ENCODE measurements at regions not wholly inside any gene's neighbourhood (a gene's known extent, or its start where the extent isn't known, plus 50 kb on each side); places are given as distances from the start of the nearest gene placed in this dataset.
"Not testable (repeated sequence)": the region's sequence is repeated elsewhere in the genome, so short reads cannot be mapped to it uniquely, and the experiment has no call there.

GRCh38 chr3:101950510-101950909 lies 101.2 kb downstream of the NFKBIZ start:
- peak in 1 of 2 experiments; percentile 21 for DNase-seq

- no peak for DNase-seq
Observed at GRCh38 chr3:101950985-101951733, 101.8 kb downstream of the NFKBIZ start.

- no peak for DNase-seq
Observed at GRCh38 chr3:101954361-101954760, 105.0 kb downstream of the NFKBIZ start.

GRCh38 chr3:101954936-101955335 lies 105.6 kb downstream of the NFKBIZ start:
- no peak for DNase-seq

GRCh38 chr3:101962055-101962454 lies 112.7 kb downstream of the NFKBIZ start:
- DNase-seq, result no peak

GRCh38 chr3:101963902-101964362 lies 114.6 kb downstream of the NFKBIZ start:
- DNase-seq, result no peak

GRCh38 chr3:101964861-101965260 lies 115.5 kb downstream of the NFKBIZ start:
- DNase-seq, result no peak

GRCh38 chr3:101966226-101966625 lies 116.9 kb downstream of the NFKBIZ start:
- no peak for DNase-seq

- DNase-seq, result no peak
Observed at GRCh38 chr3:101970212-101970611, 120.9 kb downstream of the NFKBIZ start.

- DNase-seq, result no peak
Observed at GRCh38 chr3:101970905-101971304, 121.6 kb downstream of the NFKBIZ start.

GRCh38 chr3:101972430-101973162 lies 123.3 kb downstream of the NFKBIZ start:
- no peak for DNase-seq

GRCh38 chr3:101973163-101973505 lies 123.8 kb downstream of the NFKBIZ start:
- no peak for DNase-seq

- DNase-seq, result not testable (repeated sequence)
Observed at GRCh38 chr3:101975415-101975814, 126.1 kb downstream of the NFKBIZ start.

GRCh38 chr3:101976473-101976872 lies 127.2 kb downstream of the NFKBIZ start:
- no peak for DNase-seq

GRCh38 chr3:101978348-101978747 lies 129.0 kb downstream of the NFKBIZ start:
- no peak for DNase-seq

- DNase-seq, result no peak
Observed at GRCh38 chr3:101979033-101979432, 129.7 kb downstream of the NFKBIZ start.

- DNase-seq, result no peak
Observed at GRCh38 chr3:101984356-101984755, 135.0 kb downstream of the NFKBIZ start.

GRCh38 chr3:101988596-101988995 lies 139.3 kb downstream of the NFKBIZ start:
- no peak for DNase-seq

GRCh38 chr3:101989578-101990200 lies 140.4 kb downstream of the NFKBIZ start:
- no peak for DNase-seq

- DNase-seq, result no peak
Observed at GRCh38 chr3:101992863-101993262, 143.5 kb downstream of the NFKBIZ start.

- DNase-seq, result no peak
Observed at GRCh38 chr3:101994386-101994785, 145.1 kb downstream of the NFKBIZ start.

GRCh38 chr3:101995371-101996046 lies 146.2 kb downstream of the NFKBIZ start:
- no peak for DNase-seq

GRCh38 chr3:101996832-101997231 lies 147.5 kb downstream of the NFKBIZ start:
- DNase-seq, result no peak

All from SW 1271 (cell line).